GM18870 (cell line): ENCODE measurements at regions not wholly inside any gene's neighbourhood (a gene's known extent, or its start where the extent isn't known, plus 50 kb on each side); places are given as distances from the start of the nearest gene placed in this dataset.

Experiments used
- ATAC-seq: cut with Tn5 transposase; IDR thresholded peaks from one replicate; pipeline ENCODE4 v1.9.1; 2021; ENCODE audit warnings: moderate library complexity; ENCODE audit not compliant: unreplicated experiment

DNA sequence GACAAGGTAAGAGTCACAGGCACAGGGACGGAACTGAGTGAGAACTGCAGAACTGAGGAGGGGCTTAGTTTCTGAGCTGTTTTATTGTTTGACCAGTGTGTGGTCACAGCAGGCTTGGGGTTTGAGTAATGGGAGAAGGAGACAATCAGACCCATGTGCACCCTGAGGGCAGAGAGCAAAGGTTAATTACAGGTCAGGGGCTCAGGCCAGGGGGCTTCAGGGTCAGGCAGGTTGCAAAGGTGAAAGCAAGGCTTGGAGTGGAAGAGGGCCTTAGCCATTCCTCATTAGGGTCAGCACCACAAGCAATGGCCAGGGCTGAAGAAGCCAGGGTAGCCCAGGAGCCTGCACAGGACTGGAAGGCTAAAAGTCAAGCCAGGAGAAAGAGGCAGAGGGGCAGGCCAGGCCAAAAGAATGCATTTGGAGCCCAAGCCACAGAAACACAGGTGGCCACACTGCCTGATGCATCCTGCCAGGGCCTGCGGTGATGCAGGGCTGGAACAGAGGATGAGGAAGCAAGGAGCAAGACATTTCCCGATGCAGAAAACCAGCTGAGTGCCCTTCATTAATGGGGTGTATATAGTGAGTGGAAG lies 209.8 kb upstream of the GYPC start:
- no peak for ATAC-seq

DNA sequence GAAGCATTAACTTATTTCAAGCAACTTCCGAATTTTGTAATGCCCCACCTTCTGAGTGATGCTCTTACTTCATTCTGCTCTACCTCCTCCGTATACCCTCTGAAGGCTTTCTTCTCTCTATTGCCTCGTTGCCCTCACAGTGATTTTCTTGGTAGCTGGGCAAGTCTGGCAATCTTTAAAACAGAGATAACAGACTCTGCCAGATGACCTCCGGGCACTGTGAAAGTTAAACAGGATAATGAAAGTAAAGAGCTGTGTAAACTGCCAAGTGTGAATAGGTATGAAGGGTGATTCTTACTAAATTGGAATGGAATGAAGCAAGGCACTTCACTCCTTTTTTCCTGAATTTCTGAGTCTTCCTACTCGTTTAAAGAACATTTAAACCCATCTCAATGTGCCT lies 207.3 kb upstream of the GYPC start:
- no peak for ATAC-seq

DNA sequence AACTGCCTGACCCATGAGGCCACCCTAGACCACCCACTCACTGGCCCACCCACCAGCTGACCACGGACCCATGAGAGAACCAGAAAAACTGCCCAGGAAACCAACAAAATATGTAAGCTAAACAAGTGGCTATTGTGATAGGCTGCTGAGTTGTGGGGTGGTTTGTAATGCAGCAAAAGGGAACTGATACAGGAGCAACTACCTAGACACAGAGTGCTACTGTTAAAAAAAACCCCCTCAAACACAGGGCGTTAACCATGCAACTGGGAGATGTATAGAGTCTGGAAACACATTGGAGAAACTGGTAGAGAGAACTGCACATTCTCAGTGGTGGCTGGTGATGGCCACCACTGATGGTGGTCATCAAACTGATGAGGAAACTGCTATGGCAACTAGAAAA lies 206.3 kb upstream of the GYPC start:
- ATAC-seq: peak; percentile 92

DNA sequence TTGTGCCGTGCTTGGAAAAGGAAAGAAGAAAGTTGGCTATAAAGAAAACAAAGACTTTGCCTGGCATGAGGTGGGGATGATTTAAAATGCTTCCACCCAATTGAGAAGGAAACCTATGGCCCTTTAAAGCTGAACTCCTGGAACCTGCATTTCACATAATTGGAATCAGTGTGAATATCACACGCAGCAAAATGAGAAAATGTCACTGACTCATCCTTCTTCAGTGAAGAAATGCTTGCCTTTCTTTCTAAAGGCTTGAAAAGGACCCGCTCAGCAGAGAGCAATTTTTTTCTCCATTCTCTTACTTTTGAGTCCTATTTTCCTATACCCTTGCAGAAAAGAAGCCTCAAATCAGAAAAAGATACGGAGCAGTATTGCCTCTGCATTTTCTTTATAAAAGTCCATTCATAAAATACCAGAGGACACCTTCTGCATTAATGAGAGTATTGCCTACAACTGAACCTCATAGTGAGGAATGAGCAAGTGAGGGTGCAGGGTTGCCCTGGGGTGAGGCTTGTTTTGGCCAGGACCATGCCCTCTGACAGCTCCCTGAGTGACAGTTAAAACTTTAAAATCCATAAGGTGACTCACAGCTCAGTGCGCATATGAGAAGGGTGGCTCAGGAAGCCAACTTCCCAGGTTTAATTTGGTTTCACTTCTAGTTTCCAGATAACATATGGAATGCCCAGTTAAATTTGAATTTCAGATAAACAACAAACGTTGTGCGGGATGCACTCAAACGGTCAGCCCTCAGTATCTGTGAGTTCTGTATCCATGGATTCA lies 191.9 kb upstream of the GYPC start:
- no peak for ATAC-seq

DNA sequence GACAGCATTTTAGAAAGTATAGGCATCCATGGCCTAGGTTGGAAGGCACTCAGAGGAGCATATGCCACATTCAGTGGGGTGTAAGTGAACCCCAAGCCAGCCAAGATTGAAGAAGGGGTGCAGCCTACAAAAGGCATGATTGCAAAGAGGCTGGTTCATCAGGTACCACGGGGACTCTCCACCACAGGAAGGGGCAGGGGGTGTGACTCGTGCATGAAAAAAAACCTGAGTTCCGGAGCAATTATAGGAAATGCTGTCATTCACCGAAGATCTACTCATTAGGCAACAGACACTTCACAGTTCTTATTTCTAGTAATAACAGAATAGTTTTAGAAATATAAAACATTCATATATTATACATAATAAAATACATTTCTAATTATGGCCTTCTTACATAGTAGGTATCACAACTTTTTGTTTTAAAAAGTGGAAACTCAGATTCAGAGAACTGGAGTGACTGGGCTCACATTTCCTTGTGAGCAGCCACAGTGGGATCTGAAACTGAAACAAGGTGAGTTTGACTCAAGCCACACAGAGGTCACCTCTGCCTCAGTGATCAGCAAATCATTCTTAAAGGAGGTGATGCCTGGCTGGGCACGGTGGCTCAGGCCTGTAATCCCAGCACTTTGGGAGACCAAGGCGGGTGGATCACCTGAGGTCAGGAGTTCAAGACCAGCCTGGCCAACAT lies 188.4 kb upstream of the GYPC start:
- peak; percentile 95 for ATAC-seq

DNA sequence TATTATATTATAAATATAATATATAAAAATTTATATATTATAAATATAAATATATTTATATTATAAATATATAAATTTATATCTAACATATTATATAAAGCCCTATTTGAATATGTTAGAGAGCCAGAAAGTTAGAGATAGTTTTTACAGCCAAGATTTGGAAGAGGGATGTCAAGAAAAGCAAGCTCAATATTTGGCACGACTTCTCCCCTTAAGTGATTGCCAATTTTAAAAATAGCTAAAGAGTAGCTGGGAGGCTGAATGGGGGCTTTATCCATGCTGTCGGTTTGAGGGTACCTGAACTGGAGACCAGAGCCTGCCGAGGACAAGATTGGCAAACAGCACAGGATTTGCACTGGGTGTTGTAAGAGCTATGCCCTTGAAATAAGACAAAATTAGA lies 180.9 kb upstream of the GYPC start:
- ATAC-seq: no peak

DNA sequence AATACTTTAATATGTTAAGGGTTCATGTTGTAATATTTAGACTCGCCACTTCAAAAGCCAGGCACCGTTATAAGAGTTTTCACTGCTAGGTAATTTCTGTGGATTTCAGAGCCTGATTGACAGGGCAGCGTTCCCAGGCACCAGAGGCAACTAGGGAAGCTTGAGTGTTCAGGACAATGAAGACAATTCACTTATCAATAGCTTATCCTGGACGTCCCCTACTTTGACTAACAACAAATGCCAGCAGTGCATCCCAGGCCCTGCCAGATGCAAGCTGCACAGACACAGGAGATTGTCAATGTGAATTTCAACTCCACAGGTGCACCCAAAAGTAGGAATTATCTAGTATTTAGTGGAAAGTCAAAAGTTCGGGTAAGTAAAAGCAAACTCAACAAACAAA lies 179.3 kb upstream of the GYPC start:
- no peak for ATAC-seq

DNA sequence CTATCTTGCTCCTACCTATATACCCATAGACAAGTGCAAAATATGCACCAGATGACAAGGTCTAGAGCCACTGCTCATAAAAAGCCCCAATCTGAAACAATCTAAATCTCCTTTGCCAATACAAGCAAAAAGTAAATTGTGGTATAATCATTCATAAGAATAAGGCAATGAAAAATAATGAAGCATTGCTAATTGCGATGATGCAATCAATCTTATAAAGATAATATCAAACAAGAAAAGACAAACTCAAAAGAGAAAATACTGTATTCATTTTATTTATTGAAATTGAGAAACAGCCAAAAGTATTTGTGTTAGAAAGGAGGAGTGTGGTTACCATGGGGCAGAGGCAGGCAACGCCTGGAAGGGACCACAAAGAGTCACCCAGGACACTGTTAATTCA lies 175.9 kb upstream of the GYPC start:
- no peak for ATAC-seq

DNA sequence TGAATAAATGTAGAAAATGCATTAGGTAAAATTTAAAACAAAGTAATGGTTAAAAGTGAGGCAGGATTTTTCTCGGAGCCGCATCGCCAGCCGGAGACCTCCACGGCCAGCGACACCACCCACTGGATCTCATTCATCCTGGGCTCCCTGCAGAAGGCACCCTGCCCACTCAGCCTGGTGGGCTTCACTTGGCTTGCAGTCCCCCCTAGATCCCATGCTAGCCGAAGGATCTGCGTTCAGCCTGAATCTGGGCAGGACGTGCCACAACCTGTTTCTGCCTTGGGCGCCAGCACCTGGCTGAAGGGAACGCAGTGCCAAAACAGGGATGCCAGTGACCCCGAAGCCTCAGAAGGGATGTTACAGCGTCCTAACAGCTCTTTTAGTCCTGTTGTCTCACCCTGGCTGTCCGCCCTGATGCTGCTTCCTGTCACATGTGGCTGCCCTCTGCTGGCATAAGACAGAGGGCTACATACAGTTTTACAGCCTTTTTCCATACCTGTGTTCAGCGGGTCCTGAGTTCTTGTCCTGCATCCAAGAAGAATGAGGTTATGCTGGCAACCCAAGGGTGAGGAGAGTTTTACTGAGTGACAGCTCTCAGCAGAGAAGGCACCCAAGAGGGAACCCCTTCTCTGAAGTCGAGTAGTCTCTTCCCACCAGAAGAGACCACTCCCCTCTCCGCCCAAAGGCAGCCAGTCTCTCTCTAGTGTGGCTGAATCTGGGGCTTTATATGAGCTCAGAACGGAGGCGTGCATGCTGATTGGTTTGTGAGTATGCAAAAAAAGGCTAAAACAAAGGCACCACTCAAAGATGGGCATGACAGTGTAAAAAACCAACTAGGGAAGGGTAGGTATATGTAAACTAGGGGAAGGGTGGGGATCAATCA lies 173.1 kb upstream of the GYPC start:
- no peak for ATAC-seq

DNA sequence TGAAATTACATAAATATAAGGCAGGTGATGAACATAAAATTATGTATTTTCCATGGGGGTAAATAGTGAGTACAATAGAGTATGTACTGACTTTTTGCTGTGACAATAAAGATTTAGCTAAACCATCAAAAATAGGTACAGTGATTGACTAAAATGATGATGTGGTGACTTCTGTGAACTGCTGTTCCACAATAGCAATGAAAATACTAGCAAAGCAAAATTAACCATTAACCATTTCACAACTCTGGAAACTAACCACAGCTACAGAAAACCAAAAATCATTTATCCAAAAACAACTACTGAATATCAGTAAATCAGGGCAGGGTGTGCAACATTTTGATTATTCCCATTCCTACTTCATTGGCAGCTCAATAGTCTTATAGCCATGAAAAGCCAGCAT lies 161.4 kb upstream of the GYPC start:
- ATAC-seq: peak; percentile 35

DNA sequence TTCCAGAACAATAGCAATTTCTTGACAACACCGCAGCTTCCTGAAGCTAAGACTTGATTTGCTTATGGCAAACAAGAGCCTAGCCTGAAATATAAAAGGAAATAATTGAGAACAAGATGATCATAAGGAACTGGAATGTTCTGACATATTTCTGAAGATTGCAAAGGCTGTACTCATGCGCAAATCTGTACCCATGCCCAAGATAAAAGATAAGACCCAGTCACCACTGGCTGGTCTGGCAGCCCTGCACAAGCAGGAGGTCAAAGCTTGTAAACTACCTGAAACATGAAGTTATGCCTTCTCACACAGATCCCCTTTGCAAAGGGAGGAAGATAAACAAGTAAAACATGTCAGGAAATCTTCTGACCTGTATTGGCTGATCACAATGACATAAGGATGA lies 160.8 kb upstream of the GYPC start:
- no peak for ATAC-seq

DNA sequence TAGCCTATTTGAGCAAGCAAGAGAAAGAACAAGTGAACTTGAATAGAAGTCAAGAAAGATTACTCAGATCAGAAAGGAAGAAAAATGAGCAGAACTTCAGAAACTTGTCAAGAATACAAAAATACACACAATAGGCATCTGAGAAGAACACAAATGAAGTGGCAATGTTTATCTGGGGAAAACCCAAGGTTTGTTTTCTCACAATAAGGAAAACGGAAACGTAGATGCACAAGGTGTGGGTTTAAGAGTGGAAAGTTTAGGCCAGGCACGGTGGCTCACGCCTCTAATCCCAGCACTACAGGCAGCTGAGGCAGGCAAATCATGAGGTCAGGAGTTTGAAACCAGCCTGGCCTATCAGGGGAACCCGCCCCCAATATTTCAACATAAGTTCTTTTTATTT lies 159.5 kb upstream of the GYPC start:
- ATAC-seq: peak; percentile 95

DNA sequence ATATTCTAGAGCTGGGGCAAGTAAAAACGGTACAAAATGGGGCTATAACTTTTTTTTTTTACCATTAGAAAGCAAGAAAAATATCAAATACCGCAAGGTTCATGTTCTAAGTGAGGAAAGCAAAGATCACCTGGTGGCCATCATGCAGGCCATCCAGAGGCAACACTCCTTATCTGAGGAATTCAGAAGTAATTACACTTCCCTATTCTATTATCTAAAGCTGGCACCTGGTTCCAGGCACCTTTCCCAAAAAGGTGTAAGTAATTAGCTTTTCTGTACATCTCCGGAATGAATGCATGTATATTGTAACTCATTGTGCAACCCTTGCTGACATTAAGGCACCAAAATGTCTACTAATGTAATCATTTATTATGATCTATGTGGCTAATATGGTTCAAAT lies 152.5 kb upstream of the GYPC start:
- no peak for ATAC-seq

DNA sequence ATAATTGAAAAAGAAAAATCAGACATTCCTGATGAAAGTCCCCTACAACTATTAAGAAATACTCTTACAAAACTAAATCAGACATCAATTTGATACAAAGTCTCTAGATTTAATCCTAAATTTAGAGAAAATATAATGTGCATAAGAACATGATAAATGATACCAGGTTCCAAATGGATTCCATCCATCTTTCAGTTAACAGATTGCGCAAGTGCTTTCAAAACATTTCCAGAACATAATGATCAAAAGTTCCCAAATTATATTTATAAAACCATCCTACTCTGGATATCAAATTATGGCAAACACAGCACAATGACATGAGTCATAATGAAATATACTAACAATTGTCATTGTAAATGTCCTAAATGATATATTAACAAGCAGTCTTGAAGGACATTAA lies 151.0 kb upstream of the GYPC start:
- ATAC-seq: no peak

DNA sequence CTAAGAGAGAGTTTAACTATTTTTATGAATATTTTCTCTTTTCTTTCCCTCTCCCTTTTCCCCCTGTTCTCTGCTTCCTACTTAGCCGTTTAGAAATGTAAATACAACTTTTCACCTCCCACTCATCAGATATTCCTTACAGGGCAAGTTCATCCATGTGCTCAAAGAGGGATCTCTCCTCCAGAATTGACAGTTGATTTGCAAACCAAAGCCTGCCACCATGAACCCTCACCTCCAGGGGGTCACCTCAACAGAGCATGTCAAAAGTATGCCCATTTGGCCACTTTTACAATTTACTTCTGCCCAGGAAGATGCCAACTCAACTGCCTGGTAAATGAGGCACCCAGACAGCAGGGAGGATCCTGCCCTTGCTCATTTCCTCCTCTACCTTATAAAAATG lies 149.2 kb upstream of the GYPC start:
- ATAC-seq: no peak

DNA sequence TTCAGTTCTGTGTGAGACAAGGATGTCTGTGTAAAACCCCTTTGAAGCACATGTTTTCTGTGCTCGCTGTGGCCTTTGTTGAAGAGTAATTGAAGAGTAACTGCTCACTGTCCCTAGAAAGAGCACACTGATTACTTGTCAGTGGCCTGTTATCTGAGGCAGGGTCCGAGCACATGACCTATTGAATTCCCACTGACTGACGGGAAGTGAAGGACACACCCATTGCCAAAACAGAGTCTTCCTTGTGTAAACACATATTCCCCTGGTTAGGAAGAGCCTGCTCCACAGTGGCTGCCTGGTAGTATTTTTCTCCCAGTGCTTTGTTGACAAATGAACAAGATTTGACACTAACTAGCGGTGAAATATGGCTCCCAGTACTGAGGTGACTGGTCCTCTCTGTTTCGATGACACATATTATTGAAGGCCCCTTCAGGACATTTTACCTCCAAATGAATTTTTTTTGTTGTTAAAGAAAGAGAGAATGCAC lies 148.5 kb upstream of the GYPC start:
- ATAC-seq: peak; percentile 76

DNA sequence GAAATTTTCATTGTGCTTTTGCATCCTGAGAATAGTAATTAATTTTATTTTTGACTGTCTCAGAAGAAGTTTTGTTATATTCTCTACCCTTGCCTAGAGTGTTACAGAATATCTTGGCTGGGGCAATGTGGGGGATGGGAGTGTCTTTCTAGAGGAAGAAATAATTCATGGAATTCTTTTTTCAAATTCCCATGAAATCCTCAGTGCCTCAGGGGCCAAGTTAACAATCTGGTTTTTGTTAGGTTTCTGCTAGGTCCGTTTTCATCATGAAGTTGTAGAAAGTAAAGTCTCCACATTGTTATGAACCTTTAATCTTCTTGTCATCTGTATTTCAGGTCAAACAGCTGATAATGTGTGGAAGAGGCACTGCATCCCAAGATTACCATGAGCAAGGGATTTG lies 145.6 kb upstream of the GYPC start:
- no peak for ATAC-seq

DNA sequence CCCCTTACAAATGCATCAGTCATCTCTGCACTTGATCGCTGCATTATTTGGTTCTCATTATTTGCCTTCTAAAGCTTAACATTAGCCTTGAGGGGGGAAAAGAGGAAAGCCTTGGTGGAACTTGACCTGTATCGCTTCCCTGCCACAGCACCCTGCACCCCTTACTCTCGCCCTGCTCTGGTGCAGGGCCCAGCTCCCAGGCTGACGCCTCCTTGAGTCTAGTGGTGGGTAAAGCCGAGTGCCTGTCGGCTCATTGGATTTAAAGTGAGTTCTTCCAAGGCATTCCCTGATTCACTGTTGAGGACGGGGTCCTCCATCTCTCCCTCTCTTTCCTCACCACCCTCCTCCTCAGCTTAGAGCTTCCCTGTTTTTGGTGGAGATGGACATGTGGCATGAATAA lies 145.0 kb upstream of the GYPC start:
- ATAC-seq: no peak

DNA sequence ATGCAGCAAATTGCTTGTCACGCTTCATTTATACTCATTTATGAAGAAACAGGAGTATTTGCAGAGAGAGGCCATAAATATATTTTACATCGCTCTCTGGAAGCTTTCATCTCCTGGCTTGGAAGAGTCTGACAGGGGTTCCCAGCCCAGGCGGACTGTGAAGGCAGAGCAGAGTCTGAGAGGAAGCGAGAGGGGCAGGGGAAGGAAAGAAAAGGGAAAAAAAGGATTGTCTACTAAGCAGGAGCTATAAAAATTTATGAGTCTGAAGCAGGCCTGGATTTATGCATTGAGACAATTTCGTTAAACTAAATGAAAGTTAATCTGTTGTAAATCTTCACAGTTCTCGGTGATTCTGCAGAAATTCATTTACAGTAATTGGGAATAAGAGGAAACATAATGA lies 143.9 kb upstream of the GYPC start:
- ATAC-seq: no peak

DNA sequence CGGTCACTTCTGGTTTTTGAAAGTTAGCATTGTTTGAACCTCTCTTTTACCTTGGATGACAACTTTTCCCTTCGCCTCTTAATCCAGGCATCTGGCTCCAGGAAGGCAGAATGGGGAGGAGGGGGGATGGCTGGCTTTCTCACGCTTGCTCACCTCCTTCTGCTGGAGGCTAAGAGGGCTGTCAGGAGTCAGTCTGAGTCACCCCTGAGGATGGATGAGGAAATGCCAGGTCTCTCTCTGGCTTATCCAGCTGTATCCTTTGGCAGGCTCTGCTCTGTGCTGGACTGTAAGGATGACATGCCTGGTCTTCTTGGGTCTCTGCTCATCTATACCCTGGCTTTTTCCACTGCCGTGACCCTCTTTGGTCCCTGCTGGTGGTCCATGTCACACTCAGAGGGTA lies 142.9 kb upstream of the GYPC start:
- ATAC-seq: no peak

DNA sequence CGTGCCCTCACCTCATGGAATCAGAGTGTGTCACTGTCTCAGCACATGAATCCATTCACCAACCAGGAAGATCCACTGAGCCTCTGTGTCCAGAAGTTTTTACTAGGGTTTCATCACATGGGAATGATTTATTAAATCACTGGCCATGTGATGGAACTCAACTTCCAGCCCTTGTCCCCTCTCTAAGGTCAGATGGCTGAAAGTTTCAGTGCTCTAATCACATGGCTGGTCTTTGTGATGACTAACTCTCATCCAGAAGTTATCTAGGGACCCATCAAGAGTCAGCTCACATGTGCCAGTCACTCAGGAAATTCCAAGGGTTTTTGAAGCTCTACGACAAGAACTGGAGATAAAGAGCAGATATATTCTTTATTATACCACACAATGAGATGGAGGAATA lies 140.5 kb upstream of the GYPC start:
- ATAC-seq: no peak
